ENCODE measurements at regions not wholly inside any gene's neighbourhood (a gene's known extent, or its start where the extent isn't known, plus 50 kb on each side); places are given as distances from the start of the nearest gene placed in this dataset.
A peak's percentile ranks its signal among the peaks of the same experiment; 100 is the strongest.
"Not testable (repeated sequence)": the region's sequence is repeated elsewhere in the genome, so short reads cannot be mapped to it uniquely, and the experiment has no call there.

- DNase-seq: no peak
These were observed 204.8 kb upstream of the GALNT2 start for GRCh38 chr1:229862017-229862774.

GRCh38 chr1:229863651-229864545 is 203.1 kb upstream of the GALNT2 start:
- no peak for DNase-seq

GRCh38 chr1:229864686-229865230 is 202.3 kb upstream of the GALNT2 start:
- DNase-seq: no peak

- DNase-seq: not testable (repeated sequence)
These were observed 201.7 kb upstream of the GALNT2 start for GRCh38 chr1:229865321-229865720.

- DNase-seq: no peak
These were observed 199.3 kb upstream of the GALNT2 start for GRCh38 chr1:229867726-229868125.

GRCh38 chr1:229869240-229869639 is 197.8 kb upstream of the GALNT2 start:
- DNase-seq: peak; percentile 55

GRCh38 chr1:229869687-229870086 is 197.4 kb upstream of the GALNT2 start:
- DNase-seq: no peak

- DNase-seq: no peak
These were observed 196.7 kb upstream of the GALNT2 start for GRCh38 chr1:229870381-229870780.

- DNase-seq: no peak
These were observed 195.9 kb upstream of the GALNT2 start for GRCh38 chr1:229871078-229871676.

- no peak for DNase-seq
These were observed 192.9 kb upstream of the GALNT2 start for GRCh38 chr1:229874136-229874535.

- no peak for DNase-seq
These were observed 192.4 kb upstream of the GALNT2 start for GRCh38 chr1:229874609-229875008.

GRCh38 chr1:229875086-229875485 is 192.0 kb upstream of the GALNT2 start:
- DNase-seq: no peak

GRCh38 chr1:229879746-229880145 is 187.3 kb upstream of the GALNT2 start:
- DNase-seq: no peak

GRCh38 chr1:229880271-229881170 is 186.5 kb upstream of the GALNT2 start:
- DNase-seq: no peak

GRCh38 chr1:229882621-229883020 is 184.4 kb upstream of the GALNT2 start:
- DNase-seq: no peak

GRCh38 chr1:229883504-229884200 is 183.4 kb upstream of the GALNT2 start:
- no peak for DNase-seq

GRCh38 chr1:229884765-229885164 is 182.3 kb upstream of the GALNT2 start:
- DNase-seq: no peak

GRCh38 chr1:229885568-229886495 is 181.2 kb upstream of the GALNT2 start:
- no peak for DNase-seq

- DNase-seq: no peak
These were observed 180.4 kb upstream of the GALNT2 start for GRCh38 chr1:229886636-229887035.

Measured in fibroblast of skin of scalp (primary cell).